ENCODE measurements at regions not wholly inside any gene's neighbourhood (a gene's known extent, or its start where the extent isn't known, plus 50 kb on each side); places are given as distances from the start of the nearest gene placed in this dataset.

GRCh38 chr15:36067483-36068274 lies 511.7 kb upstream of the CDIN1 start:
- no peak for TF ChIP-seq CTCF (IDR thresholded peaks at IDR 0.05)
- no peak for TF ChIP-seq POLR2A (IDR thresholded peaks at IDR 0.05)

Measured in adrenal gland (tissue), 5 donors.